OCI-LY7 (cell line): ENCODE measurements at regions not wholly inside any gene's neighbourhood (a gene's known extent, or its start where the extent isn't known, plus 50 kb on each side); places are given as distances from the start of the nearest gene placed in this dataset.

Experiments
- BruUV-seq: library from RNA; stranded (reverse); fragments of 400-500 nt; replicated peaks from 2 replicates; lab custom pipeline; 2021; lab: Mats Ljungman, UMichigan
- CTCF ChIA-PET: fragments of 300-600 bp; sonication (Branson Sonifier 250); formaldehyde crosslinking; loops from one replicate; lab custom pipeline; 2022; ENCODE audit warnings: antibody characterized with exemption; ENCODE audit not compliant: unreplicated experiment; lab: Charles Lee
- POLR2A ChIA-PET: fragments of 300-600 bp; sonication (Branson Sonifier 250); formaldehyde crosslinking; loops from one replicate; lab custom pipeline; 2022; ENCODE audit warnings: antibody characterized with exemption; lab: Charles Lee
- DNase-seq: peaks from one replicate; pipeline ENCODE4 v3.0.0-alpha.2; 2015; ENCODE audit warnings: low spot score
- H2AFZ ChIP-seq: fragments of 200-600 bp; sonication (generic), shearing (Covaris generic); 2 replicates; pipeline ENCODE4 v1.6.1; 2014; ENCODE audit warnings: mild to moderate bottlenecking, antibody characterized with exemption, low read length, moderate library complexity
- H3K27ac ChIP-seq: fragments of 200-600 bp; sonication (generic); 2 replicates; pipeline ENCODE4 v1.5.1; 2014; ENCODE audit warnings: mixed run types, low read depth, mild to moderate bottlenecking, moderate library complexity, low read length, inconsistent platforms; ENCODE audit not compliant: poor library complexity, severe bottlenecking
- H3K36me3 ChIP-seq: fragments of 200-600 bp; sonication (generic); 2 replicates; pipeline ENCODE4 v1.6.1; 2014; ENCODE audit warnings: mild to moderate bottlenecking, antibody characterized with exemption, low read length, moderate library complexity, mixed read lengths; ENCODE audit not compliant: insufficient read depth
- H3K4me1 ChIP-seq: fragments of 200-600 bp; sonication (generic); 2 replicates; pipeline ENCODE4 v1.5.1; 2014; ENCODE audit warnings: mild to moderate bottlenecking, low read length; ENCODE audit not compliant: insufficient read depth, poor library complexity, severe bottlenecking
- H3K4me2 ChIP-seq: fragments of 200-600 bp; sonication (generic); 2 replicates; pipeline ENCODE4 v1.6.1; 2014; ENCODE audit warnings: mild to moderate bottlenecking, low read length
- H3K4me3 ChIP-seq: fragments of 200-600 bp; sonication (generic); 2 replicates; pipeline ENCODE4 v1.5.1; 2014; ENCODE audit warnings: mild to moderate bottlenecking, low read depth, low read length; ENCODE audit not compliant: poor library complexity, severe bottlenecking
- H3K79me2 ChIP-seq: fragments of 200-600 bp; sonication (generic); 2 replicates; pipeline ENCODE4 v1.6.1; 2016; ENCODE audit warnings: low read depth, mild to moderate bottlenecking, low read length, moderate library complexity, mixed read lengths; ENCODE audit not compliant: insufficient read depth
- H3K9me2 ChIP-seq: fragments of 200-600 bp; sonication (generic); 2 replicates; pipeline ENCODE4 v1.6.1; 2016; ENCODE audit warnings: mild to moderate bottlenecking, low read length, mixed read lengths; ENCODE audit not compliant: insufficient read depth
- H3K9me3 ChIP-seq: fragments of 200-600 bp; sonication (generic); 2 replicates; pipeline ENCODE4 v1.6.1; 2014; ENCODE audit warnings: mild to moderate bottlenecking, mixed run types, low read length, mixed read lengths
- H4K20me1 ChIP-seq: fragments of 200-600 bp; sonication (generic); 2 replicates; pipeline ENCODE4 v1.6.1; 2014; ENCODE audit warnings: mild to moderate bottlenecking, antibody characterized with exemption, low read length, moderate library complexity, mixed read lengths; ENCODE audit not compliant: insufficient read depth
- CTCF ChIP-seq: fragments of 200-600 bp; sonication (generic); conservative IDR thresholded peaks from 2 replicates; pipeline ENCODE4 v1.5.1; 2014; ENCODE audit warnings: mild to moderate bottlenecking, antibody characterized with exemption, low read length, moderate library complexity, mixed read lengths
- EZH2phosphoT487 ChIP-seq: fragments of 200-600 bp; sonication (generic); IDR thresholded peaks from 2 replicates; pipeline ENCODE4 v1.6.1; 2018; ENCODE audit warnings: low read depth, borderline replicate concordance, mild to moderate bottlenecking, mixed run types, antibody characterized with exemption, low read length, moderate library complexity, mixed read lengths
- intact Hi-C: fragments of 100-400 bp; cut with micrococcal nuclease; formaldehyde crosslinking; loops from one replicate; pipeline ENCODE4 v1.10.0; 2022; ENCODE audit not compliant: unreplicated experiment

- Histone ChIP-seq H2AFZ (peak overlapping the region; percentile 73), H3K36me3 (no peaks in the 10 kb centered on the region), H3K4me3 (no peak overlapping the region), H4K20me1 (no peaks in the 10 kb centered on the region), H3K79me2 (no peaks in the 10 kb centered on the region), H3K4me2 (no peak overlapping the region), H3K4me1 (peaks cover 5% of the 10 kb centered on the region), H3K9me2 (no peaks in the 10 kb centered on the region), H3K27ac (no peak overlapping the region), H3K9me3 (no peaks in the 10 kb centered on the region)
- POLR2A ChIA-PET, result interaction anchor here (1.1 to 2.7 kb wide), 6 partner anchors 8 to 54 kb away, joined by 3 to 13 read pairs (median 5); no protein-coding TSS in a partner anchor
- intact Hi-C loops, result no loop called here
- no peak for DNase-seq
- BruUV-seq, result no TSS peak
- CTCF ChIA-PET, result no interaction called here
- TF ChIP-seq CTCF, result no peak
- TF ChIP-seq EZH2phosphoT487, result no peak
These were observed 92.3 kb upstream of the POU2AF2 start for GRCh38 chr11:111153194-111153593.

GRCh38 chr11:111148953-111149352, 96.6 kb upstream of the POU2AF2 start:
- TF ChIP-seq EZH2phosphoT487 (no peak), CTCF (no peak)
- H3K9me2 ChIP-seq, result no peaks in the 10 kb centered on the region
- 0 out of 2 replicates have a peak overlapping the region, but pooled peaks have one; percentile 22 for H2AFZ ChIP-seq
- H3K79me2 ChIP-seq, result no peaks in the 10 kb centered on the region
- no peak for DNase-seq
- no peak overlapping the region for H3K4me3 ChIP-seq
- H4K20me1 ChIP-seq, result no peaks in the 10 kb centered on the region
- no peaks in the 10 kb centered on the region for H3K36me3 ChIP-seq
- POLR2A ChIA-PET, result interaction anchor here (0.6 to 2.1 kb wide), 7 partner anchors 8 to 872 kb away, joined by 3 to 8 read pairs (median 3); no protein-coding TSS in a partner anchor
- intact Hi-C loops, result no loop called here
- CTCF ChIA-PET, result no interaction called here
- no TSS peak for BruUV-seq
- peaks cover 5% of the 10 kb centered on the region for H3K4me1 ChIP-seq
- no peak overlapping the region for H3K27ac ChIP-seq
- H3K4me2 ChIP-seq, result no peak overlapping the region
- H3K9me3 ChIP-seq, result no peaks in the 10 kb centered on the region

DNA sequence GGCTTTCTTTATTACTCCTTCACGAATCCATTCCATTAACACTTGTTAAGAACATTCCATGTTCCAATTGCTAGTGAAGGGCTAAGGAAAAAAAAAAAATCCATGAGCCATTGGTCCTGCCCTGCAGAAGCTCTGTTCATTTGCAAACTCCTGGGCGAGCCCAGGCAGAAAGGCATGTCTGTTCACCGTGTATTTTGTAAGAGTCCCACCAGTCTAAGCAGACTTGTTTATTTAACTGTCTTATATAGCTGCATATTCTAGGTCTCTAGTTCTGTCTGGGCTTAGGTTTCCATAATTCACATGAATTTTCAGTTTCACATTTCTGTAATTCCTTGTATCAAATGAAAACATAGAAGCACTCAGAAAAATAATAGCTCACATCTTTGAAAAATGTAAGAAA, 97.4 kb upstream of the POU2AF2 start:
- Histone ChIP-seq H3K4me1 (no peaks in the 10 kb centered on the region), H3K9me3 (no peaks in the 10 kb centered on the region), H3K27ac (no peak overlapping the region), H3K79me2 (no peaks in the 10 kb centered on the region), H3K36me3 (no peaks in the 10 kb centered on the region), H3K4me2 (no peak overlapping the region), H4K20me1 (no peaks in the 10 kb centered on the region), H2AFZ (no peak overlapping the region), H3K4me3 (no peak overlapping the region), H3K9me2 (no peaks in the 10 kb centered on the region)
- POLR2A ChIA-PET, result interaction anchor here (0.6 to 2.1 kb wide), 7 partner anchors 8 to 108 kb away, joined by 3 to 8 read pairs (median 4); no protein-coding TSS in a partner anchor
- no TSS peak for BruUV-seq
- TF ChIP-seq EZH2phosphoT487 (no peak), CTCF (no peak)
- CTCF ChIA-PET, result no interaction called here
- intact Hi-C loops, result no loop called here
- DNase-seq, result no peak
